Calu3 (cell line): ENCODE measurements at regions not wholly inside any gene's neighbourhood (a gene's known extent, or its start where the extent isn't known, plus 50 kb on each side); places are given as distances from the start of the nearest gene placed in this dataset.

Experiments used
- BruUV-seq: library from RNA; stranded (reverse); fragments of 400-500 nt; replicated peaks from 2 replicates; lab custom pipeline; 2021; lab: Mats Ljungman, UMichigan
- CTCF ChIA-PET: fragments of 300-600 bp; sonication (Branson Sonifier 250); formaldehyde crosslinking; loops from one replicate; lab custom pipeline; 2022; ENCODE audit warnings: antibody characterized with exemption; lab: Charles Lee
- DNase-seq: peaks from one replicate; pipeline ENCODE4 v3.0.0; 2022
- H3K27ac Mint-ChIP-seq: one replicate; pipeline ENCODE4 v1.8.0; 2022; ENCODE audit warnings: mixed read lengths; ENCODE audit not compliant: unreplicated experiment
- H3K27me3 Mint-ChIP-seq: one replicate; pipeline ENCODE4 v1.8.0; 2022; ENCODE audit warnings: mixed read lengths; ENCODE audit not compliant: unreplicated experiment
- H3K36me3 Mint-ChIP-seq: one replicate; pipeline ENCODE4 v1.8.0; 2022; ENCODE audit warnings: mild to moderate bottlenecking, moderate library complexity, mixed read lengths; ENCODE audit not compliant: insufficient read depth, unreplicated experiment
- H3K4me1 Mint-ChIP-seq: one replicate; pipeline ENCODE4 v1.8.0; 2022; ENCODE audit warnings: mild to moderate bottlenecking, low read depth, mixed read lengths; ENCODE audit not compliant: unreplicated experiment
- H3K4me3 Mint-ChIP-seq: one replicate; pipeline ENCODE4 v1.8.0; 2022; ENCODE audit warnings: mild to moderate bottlenecking, low read depth, moderate library complexity, mixed read lengths; ENCODE audit not compliant: unreplicated experiment
- H3K9me3 Mint-ChIP-seq: one replicate; pipeline ENCODE4 v1.8.0; 2022; ENCODE audit warnings: low read depth, mixed read lengths; ENCODE audit not compliant: unreplicated experiment
- CTCF ChIP-seq: fragments of 200-600 bp; IDR thresholded peaks from one replicate; pipeline ENCODE4 v1.8.0; 2022; ENCODE audit warnings: antibody characterized with exemption; ENCODE audit not compliant: unreplicated experiment
- intact Hi-C: fragments of 100-400 bp; cut with micrococcal nuclease; formaldehyde crosslinking; loops from one replicate; pipeline ENCODE4 v1.10.0; 2022; ENCODE audit not compliant: unreplicated experiment

GRCh38 chr11:135069890-135070289, 657.8 kb upstream of the B3GAT1 start:
- DNase-seq = no peak
- no peak overlapping the region for H3K4me3 Mint-ChIP-seq
- H3K4me1 Mint-ChIP-seq = no peaks in the 10 kb centered on the region
- H3K36me3 Mint-ChIP-seq = no peaks in the 10 kb centered on the region
- peaks cover 14% of the 10 kb centered on the region for H3K9me3 Mint-ChIP-seq
- TF ChIP-seq CTCF = no peak
- no peak overlapping the region for H3K27ac Mint-ChIP-seq
- no TSS peak for BruUV-seq
- H3K27me3 Mint-ChIP-seq = no peaks in the 10 kb centered on the region
- CTCF ChIA-PET = no interaction called here
- intact Hi-C loops = no loop called here

- peaks cover 14% of the 10 kb centered on the region for H3K9me3 Mint-ChIP-seq
- CTCF ChIA-PET = no interaction called here
- no peak for DNase-seq
- H3K27me3 Mint-ChIP-seq = no peaks in the 10 kb centered on the region
- no peak overlapping the region for H3K4me3 Mint-ChIP-seq
- BruUV-seq = no TSS peak
- intact Hi-C loops = no loop called here
- H3K36me3 Mint-ChIP-seq = no peaks in the 10 kb centered on the region
- H3K27ac Mint-ChIP-seq = no peak overlapping the region
- H3K4me1 Mint-ChIP-seq = no peaks in the 10 kb centered on the region
- TF ChIP-seq CTCF = no peak
Observed at GRCh38 chr11:135069063-135069462, 657.0 kb upstream of the B3GAT1 start.

- CTCF ChIA-PET = no interaction called here
- Mint-ChIP-seq H3K4me3 (no peak overlapping the region), H3K36me3 (no peaks in the 10 kb centered on the region), H3K27ac (no peak overlapping the region), H3K27me3 (no peaks in the 10 kb centered on the region), H3K9me3 (peaks cover 22% of the 10 kb centered on the region), H3K4me1 (no peaks in the 10 kb centered on the region)
- BruUV-seq = no TSS peak
- intact Hi-C loops = no loop called here
- DNase-seq = no peak
- no peak for TF ChIP-seq CTCF
Observed at GRCh38 chr11:135062994-135063393, 651.0 kb upstream of the B3GAT1 start.

GRCh38 chr11:135061166-135061565, 649.1 kb upstream of the B3GAT1 start:
- CTCF ChIA-PET = no interaction called here
- Mint-ChIP-seq H3K9me3 (peaks cover 25% of the 10 kb centered on the region), H3K36me3 (no peaks in the 10 kb centered on the region), H3K27ac (no peak overlapping the region), H3K27me3 (no peaks in the 10 kb centered on the region), H3K4me3 (no peak overlapping the region), H3K4me1 (no peaks in the 10 kb centered on the region)
- TF ChIP-seq CTCF = no peak
- BruUV-seq = no TSS peak
- intact Hi-C loops = no loop called here
- DNase-seq = no peak

GRCh38 chr11:135046986-135047385, 634.9 kb upstream of the B3GAT1 start:
- CTCF ChIA-PET = no interaction called here
- intact Hi-C loops = no loop called here
- TF ChIP-seq CTCF = no peak
- Mint-ChIP-seq H3K4me1 (no peaks in the 10 kb centered on the region), H3K4me3 (no peak overlapping the region), H3K27ac (no peak overlapping the region), H3K27me3 (no peaks in the 10 kb centered on the region), H3K36me3 (no peaks in the 10 kb centered on the region), H3K9me3 (peaks cover 7% of the 10 kb centered on the region)
- DNase-seq = no peak
- BruUV-seq = no TSS peak
